ENCODE measurements at regions not wholly inside any gene's neighbourhood (a gene's known extent, or its start where the extent isn't known, plus 50 kb on each side); places are given as distances from the start of the nearest gene placed in this dataset.
"Not testable (repeated sequence)": the region's sequence is repeated elsewhere in the genome, so short reads cannot be mapped to it uniquely, and the experiment has no call there.

- DNase-seq (ENCODE audit: extremely low spot score), result no peak
- POLR2A ChIA-PET, result no interaction called here
- CTCF ChIA-PET, result no interaction called here
- TF ChIP-seq CTBP1 (IDR thresholded peaks at IDR 0.05; ENCODE audit: borderline replicate concordance) (no peak), L3MBTL2 (conservative IDR thresholded peaks at IDR 0.05) (no peak), FOXA1 (IDR thresholded peaks at IDR 0.05) (no peak), ZNF384 (IDR thresholded peaks at IDR 0.05) (no peak), TARDBP (IDR thresholded peaks at IDR 0.05) (no peak), FOXK2 (IDR thresholded peaks at IDR 0.05) (no peak), SUZ12 (IDR thresholded peaks at IDR 0.05) (no peak), ARNT (IDR thresholded peaks at IDR 0.05) (no peak), PKNOX1 (IDR thresholded peaks at IDR 0.05) (no peak), BHLHE40 (IDR thresholded peaks at IDR 0.05; ENCODE audit: borderline replicate concordance) (no peak), SP1 (IDR thresholded peaks at IDR 0.05) (no peak), FOXM1 (IDR thresholded peaks at IDR 0.05; ENCODE audit: borderline replicate concordance) (no peak)
These were observed 68.0 kb downstream of the CBLN4 start for GRCh38 chr20:55937283-55937682.

- CTCF ChIA-PET, result no interaction called here
- POLR2A ChIA-PET, result no interaction called here
- no peak for DNase-seq (ENCODE audit: extremely low spot score)
- TF ChIP-seq ZNF384 (IDR thresholded peaks at IDR 0.05) (no peak), NFRKB (IDR thresholded peaks at IDR 0.05) (no peak), SP1 (IDR thresholded peaks at IDR 0.05) (no peak), PKNOX1 (IDR thresholded peaks at IDR 0.05) (no peak), CTBP1 (IDR thresholded peaks at IDR 0.05; ENCODE audit: borderline replicate concordance) (no peak), FOXA1 (IDR thresholded peaks at IDR 0.05) (no peak), LEF1 (IDR thresholded peaks at IDR 0.05; ENCODE audit: borderline replicate concordance) (no peak), L3MBTL2 (conservative IDR thresholded peaks at IDR 0.05) (no peak), ARNT (IDR thresholded peaks at IDR 0.05) (no peak), FOXM1 (IDR thresholded peaks at IDR 0.05; ENCODE audit: borderline replicate concordance) (no peak), ELF4 (IDR thresholded peaks at IDR 0.05) (no peak), SUZ12 (IDR thresholded peaks at IDR 0.05) (no peak), FOXK2 (IDR thresholded peaks at IDR 0.05) (no peak), BHLHE40 (IDR thresholded peaks at IDR 0.05; ENCODE audit: borderline replicate concordance) (no peak), HDGF (IDR thresholded peaks at IDR 0.05; ENCODE audit: borderline replicate concordance) (no peak), TARDBP (IDR thresholded peaks at IDR 0.05) (no peak)
These were observed 69.1 kb downstream of the CBLN4 start for GRCh38 chr20:55936209-55936595.

- ChIA-PET POLR2A (no interaction called here), CTCF (no interaction called here)
- DNase-seq (ENCODE audit: extremely low spot score), result no peak
- TF ChIP-seq FOXA1 (IDR thresholded peaks at IDR 0.05) (no peak), ARNT (IDR thresholded peaks at IDR 0.05) (no peak), PKNOX1 (IDR thresholded peaks at IDR 0.05) (no peak), ZNF384 (IDR thresholded peaks at IDR 0.05) (no peak), FOXM1 (IDR thresholded peaks at IDR 0.05; ENCODE audit: borderline replicate concordance) (no peak), ELF4 (IDR thresholded peaks at IDR 0.05) (no peak), FOXK2 (IDR thresholded peaks at IDR 0.05) (no peak), CTBP1 (IDR thresholded peaks at IDR 0.05; ENCODE audit: borderline replicate concordance) (no peak), L3MBTL2 (conservative IDR thresholded peaks at IDR 0.05) (no peak), TARDBP (IDR thresholded peaks at IDR 0.05) (no peak), NFRKB (IDR thresholded peaks at IDR 0.05) (no peak), LEF1 (IDR thresholded peaks at IDR 0.05; ENCODE audit: borderline replicate concordance) (no peak), SP1 (IDR thresholded peaks at IDR 0.05) (no peak), HDGF (IDR thresholded peaks at IDR 0.05; ENCODE audit: borderline replicate concordance) (no peak), SUZ12 (IDR thresholded peaks at IDR 0.05) (no peak), BHLHE40 (IDR thresholded peaks at IDR 0.05; ENCODE audit: borderline replicate concordance) (no peak)
These were observed 69.7 kb downstream of the CBLN4 start for GRCh38 chr20:55935448-55936208.

GRCh38 chr20:55934146-55934545 lies 71.2 kb downstream of the CBLN4 start:
- TF ChIP-seq FOXK2 (IDR thresholded peaks at IDR 0.05) (no peak), PKNOX1 (IDR thresholded peaks at IDR 0.05) (no peak), ELF4 (IDR thresholded peaks at IDR 0.05) (no peak), SUZ12 (IDR thresholded peaks at IDR 0.05) (no peak), NFRKB (IDR thresholded peaks at IDR 0.05) (no peak), TARDBP (IDR thresholded peaks at IDR 0.05) (no peak), LEF1 (IDR thresholded peaks at IDR 0.05; ENCODE audit: borderline replicate concordance) (no peak), L3MBTL2 (conservative IDR thresholded peaks at IDR 0.05) (no peak), FOXA1 (IDR thresholded peaks at IDR 0.05) (no peak), ZNF384 (IDR thresholded peaks at IDR 0.05) (no peak), ARNT (IDR thresholded peaks at IDR 0.05) (no peak), SP1 (IDR thresholded peaks at IDR 0.05) (no peak), FOXM1 (IDR thresholded peaks at IDR 0.05; ENCODE audit: borderline replicate concordance) (no peak), BHLHE40 (IDR thresholded peaks at IDR 0.05; ENCODE audit: borderline replicate concordance) (no peak)
- ChIA-PET CTCF (no interaction called here), POLR2A (no interaction called here)
- no peak for DNase-seq (ENCODE audit: extremely low spot score)

GRCh38 chr20:55930876-55931275 lies 74.4 kb downstream of the CBLN4 start:
- DNase-seq (ENCODE audit: extremely low spot score); CTCF ChIA-PET; POLR2A ChIA-PET: not testable (repeated sequence)
